ENCODE measurements at regions not wholly inside any gene's neighbourhood (a gene's known extent, or its start where the extent isn't known, plus 50 kb on each side); places are given as distances from the start of the nearest gene placed in this dataset.

DNA sequence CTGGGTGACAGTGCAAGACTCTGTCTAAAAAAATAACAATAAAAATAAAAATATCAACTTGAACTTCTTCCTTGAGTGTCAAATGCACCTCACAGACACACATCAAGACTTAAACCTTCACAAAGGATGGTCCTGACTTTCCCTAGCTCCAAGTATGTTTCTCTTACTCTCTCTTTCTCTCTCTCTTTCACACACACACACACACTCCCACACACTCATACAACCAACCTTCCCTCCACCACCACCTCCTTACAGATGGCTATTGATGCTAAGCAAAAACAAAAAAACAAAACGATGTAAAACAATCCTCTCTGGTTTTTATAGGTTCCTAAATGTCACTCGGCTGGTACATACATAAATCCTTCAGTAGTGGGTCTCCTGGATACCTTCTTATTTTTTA lies 67.4 kb upstream of the ACVR2A start:
- TF ChIP-seq, protein P1, sequence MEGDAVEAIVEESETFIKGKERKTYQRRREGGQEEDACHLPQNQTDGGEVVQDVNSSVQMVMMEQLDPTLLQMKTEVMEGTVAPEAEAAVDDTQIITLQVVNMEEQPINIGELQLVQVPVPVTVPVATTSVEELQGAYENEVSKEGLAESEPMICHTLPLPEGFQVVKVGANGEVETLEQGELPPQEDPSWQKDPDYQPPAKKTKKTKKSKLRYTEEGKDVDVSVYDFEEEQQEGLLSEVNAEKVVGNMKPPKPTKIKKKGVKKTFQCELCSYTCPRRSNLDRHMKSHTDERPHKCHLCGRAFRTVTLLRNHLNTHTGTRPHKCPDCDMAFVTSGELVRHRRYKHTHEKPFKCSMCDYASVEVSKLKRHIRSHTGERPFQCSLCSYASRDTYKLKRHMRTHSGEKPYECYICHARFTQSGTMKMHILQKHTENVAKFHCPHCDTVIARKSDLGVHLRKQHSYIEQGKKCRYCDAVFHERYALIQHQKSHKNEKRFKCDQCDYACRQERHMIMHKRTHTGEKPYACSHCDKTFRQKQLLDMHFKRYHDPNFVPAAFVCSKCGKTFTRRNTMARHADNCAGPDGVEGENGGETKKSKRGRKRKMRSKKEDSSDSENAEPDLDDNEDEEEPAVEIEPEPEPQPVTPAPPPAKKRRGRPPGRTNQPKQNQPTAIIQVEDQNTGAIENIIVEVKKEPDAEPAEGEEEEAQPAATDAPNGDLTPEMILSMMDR (IDR thresholded peaks at IDR 0.05; ENCODE audit: low read depth, low read length, missing control alignments) = no peak
- no peak for DNase-seq (ENCODE audit: extremely low read depth, low read depth)
- no peak overlapping the region for H3K4me3 ChIP-seq (replicated peaks; ENCODE audit: low read depth, low read length)

DNA sequence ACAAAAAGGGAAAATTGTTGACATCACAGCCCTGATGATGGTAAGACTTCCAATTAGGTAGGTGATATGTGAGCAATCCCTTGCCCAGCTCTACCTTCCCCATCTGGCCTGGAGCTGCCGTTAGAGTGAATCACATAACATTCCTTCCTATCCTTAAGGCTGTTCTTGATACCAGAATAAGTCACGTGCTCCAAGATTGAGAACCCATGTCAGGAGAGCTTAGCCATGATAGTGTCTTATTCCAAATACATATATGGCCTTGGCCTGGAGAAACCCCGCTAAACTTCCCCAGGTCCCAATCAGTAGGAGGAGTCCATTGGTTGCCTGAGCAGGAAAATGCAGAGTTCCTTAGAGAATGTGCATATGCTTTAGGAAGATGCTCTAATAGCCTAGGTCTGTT lies 70.0 kb upstream of the ACVR2A start:
- no peak for DNase-seq (ENCODE audit: extremely low read depth, low read depth)
- TF ChIP-seq, protein P1 (IDR thresholded peaks at IDR 0.05; ENCODE audit: low read depth, low read length, missing control alignments) = no peak
- no peak overlapping the region for H3K4me3 ChIP-seq (replicated peaks; ENCODE audit: low read depth, low read length)

DNA sequence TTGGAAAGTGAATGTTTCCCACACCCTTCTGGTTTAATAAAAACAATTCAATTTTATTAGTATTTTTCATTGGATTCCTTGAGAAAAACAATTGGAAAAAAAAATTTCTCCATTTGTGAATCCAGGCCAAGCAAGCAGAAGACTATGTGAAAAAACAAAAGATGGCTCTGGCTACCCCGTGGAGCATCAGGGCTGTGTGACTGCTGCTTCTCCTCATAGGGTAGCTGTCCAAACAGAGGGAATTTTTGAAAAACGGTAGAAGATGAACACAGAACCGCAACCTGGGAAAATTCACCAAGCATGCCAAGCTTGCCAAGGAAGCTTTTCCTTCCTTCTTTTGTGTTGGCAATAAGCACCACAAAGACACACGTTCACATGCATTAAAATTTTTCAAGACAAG lies 71.3 kb upstream of the ACVR2A start:
- TF ChIP-seq, protein P1 (IDR thresholded peaks at IDR 0.05; ENCODE audit: low read depth, low read length, missing control alignments) = no peak
- H3K4me3 ChIP-seq (replicated peaks; ENCODE audit: low read depth, low read length) = no peak overlapping the region
- no peak for DNase-seq (ENCODE audit: extremely low read depth, low read depth)

DNA sequence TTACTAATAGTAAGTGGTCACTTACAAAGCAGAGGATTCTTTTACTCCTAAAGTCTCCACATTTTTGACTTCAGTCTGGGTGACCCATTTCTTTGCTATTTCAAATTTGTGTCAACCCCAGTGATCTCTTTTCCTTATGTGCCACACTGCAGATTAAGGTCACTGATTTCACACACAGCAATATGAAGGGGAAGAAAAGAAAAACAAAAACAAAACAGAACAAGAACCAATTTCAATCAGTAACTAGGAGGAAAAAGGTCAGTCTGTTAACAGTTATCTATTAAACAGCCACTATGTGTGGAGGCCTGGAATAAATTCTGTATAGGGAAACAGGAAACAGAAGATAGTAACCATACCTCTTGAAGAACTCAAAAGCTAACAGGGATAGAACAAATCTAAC lies 72.0 kb upstream of the ACVR2A start:
- H3K4me3 ChIP-seq (replicated peaks; ENCODE audit: low read depth, low read length) = no peak overlapping the region
- TF ChIP-seq, protein P1 (IDR thresholded peaks at IDR 0.05; ENCODE audit: low read depth, low read length, missing control alignments) = no peak
- no peak for DNase-seq (ENCODE audit: extremely low read depth, low read depth)

DNA sequence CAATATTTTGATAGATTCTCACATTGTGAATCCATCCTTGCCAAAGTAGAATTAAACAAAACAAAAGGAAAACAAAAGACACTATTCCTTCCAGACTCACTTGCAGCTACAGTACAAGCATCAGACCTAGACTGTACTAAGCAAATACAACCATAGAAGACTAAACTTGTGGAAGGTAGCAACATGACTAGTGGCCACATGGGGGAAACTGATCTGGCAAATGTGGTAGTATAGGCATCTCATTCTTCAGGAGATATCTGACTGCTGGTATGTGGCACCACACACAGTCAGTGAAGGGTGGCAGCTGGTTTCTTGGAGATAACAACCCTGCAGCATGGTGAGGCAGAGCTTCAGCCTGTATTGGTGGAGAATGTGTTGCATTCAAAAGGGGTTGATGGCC lies 81.0 kb upstream of the ACVR2A start:
- TF ChIP-seq, protein P1 (IDR thresholded peaks at IDR 0.05; ENCODE audit: low read depth, low read length, missing control alignments) = no peak
- H3K4me3 ChIP-seq (replicated peaks; ENCODE audit: low read depth, low read length) = no peak overlapping the region
- no peak for DNase-seq (ENCODE audit: extremely low read depth, low read depth)

DNA sequence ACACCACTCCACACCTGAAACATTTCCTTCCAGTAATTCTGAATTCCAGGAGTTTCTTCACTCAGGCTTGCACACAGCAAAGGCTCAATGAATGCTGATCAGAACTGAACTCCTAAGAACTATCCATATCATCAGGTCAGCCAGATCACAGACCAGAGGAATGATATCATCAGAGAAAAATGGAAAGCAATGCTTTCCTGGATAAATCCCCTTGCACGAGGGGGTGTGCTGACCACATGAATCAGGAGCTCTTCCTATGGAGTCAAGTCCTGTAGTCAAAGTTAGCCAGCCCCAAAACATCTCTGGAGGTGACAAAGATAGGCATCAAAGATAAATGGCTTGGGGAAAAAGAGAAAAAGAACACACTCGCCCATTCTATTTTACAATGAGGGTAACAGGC lies 83.8 kb upstream of the ACVR2A start:
- no peak overlapping the region for H3K4me3 ChIP-seq (replicated peaks; ENCODE audit: low read depth, low read length)
- TF ChIP-seq, protein P1 (IDR thresholded peaks at IDR 0.05; ENCODE audit: low read depth, low read length, missing control alignments) = no peak
- DNase-seq (ENCODE audit: extremely low read depth, low read depth) = no peak

DNA sequence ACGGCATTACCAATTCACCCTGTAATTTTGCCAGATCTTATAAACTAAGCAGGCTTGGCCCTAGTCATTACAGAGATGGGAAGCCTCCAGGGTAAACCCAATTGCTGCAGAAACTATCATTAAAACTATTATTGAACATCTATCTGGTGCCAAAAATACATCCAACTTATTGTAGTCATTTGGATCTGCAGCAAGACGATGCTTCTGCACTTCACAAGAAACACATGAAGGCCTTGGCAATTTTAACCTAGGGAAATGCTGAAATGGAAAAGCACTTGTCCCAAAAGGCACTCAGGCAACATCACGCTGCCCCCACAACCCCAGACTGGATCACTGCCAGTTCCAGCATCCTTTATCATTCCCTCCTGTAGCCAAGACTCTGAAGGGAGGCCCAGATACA lies 85.3 kb upstream of the ACVR2A start:
- H3K4me3 ChIP-seq (replicated peaks; ENCODE audit: low read depth, low read length) = no peak overlapping the region
- DNase-seq (ENCODE audit: extremely low read depth, low read depth) = no peak
- TF ChIP-seq, protein P1 (IDR thresholded peaks at IDR 0.05; ENCODE audit: low read depth, low read length, missing control alignments) = no peak

Data from HFF-Myc (cell line).